ENCODE measurements at regions not wholly inside any gene's neighbourhood (a gene's known extent, or its start where the extent isn't known, plus 50 kb on each side); places are given as distances from the start of the nearest gene placed in this dataset.
A peak's percentile ranks its signal among the peaks of the same experiment; 100 is the strongest.
"Not testable (repeated sequence)": the region's sequence is repeated elsewhere in the genome, so short reads cannot be mapped to it uniquely, and the experiment has no call there.

GRCh38 chr3:182420741-182421140, 372.6 kb upstream of the ATP11B start:
- DNase-seq = no peak

DNA sequence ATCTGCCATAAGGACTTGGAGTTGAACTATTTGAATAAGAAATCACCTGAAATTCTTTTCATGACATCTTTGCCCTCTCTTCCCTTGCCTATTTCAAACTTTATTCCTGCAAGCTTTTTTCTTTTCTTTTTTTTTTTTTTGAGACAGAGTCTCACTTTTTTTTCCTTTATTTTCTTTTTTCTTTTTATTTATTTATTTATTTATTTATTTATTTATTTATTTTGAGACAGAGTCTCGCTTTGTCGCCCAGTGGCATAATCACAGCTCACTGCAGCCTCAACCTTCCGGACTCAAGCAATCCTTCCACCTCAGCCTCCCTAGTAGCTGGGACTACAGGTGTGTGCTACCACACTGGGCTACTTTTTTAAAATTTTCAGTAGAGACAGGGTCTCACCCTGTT, 369.3 kb upstream of the ATP11B start:
- no peak for DNase-seq

- DNase-seq = not testable (repeated sequence)
Measured at GRCh38 chr3:182425926-182426718, 367.2 kb upstream of the ATP11B start.

DNA sequence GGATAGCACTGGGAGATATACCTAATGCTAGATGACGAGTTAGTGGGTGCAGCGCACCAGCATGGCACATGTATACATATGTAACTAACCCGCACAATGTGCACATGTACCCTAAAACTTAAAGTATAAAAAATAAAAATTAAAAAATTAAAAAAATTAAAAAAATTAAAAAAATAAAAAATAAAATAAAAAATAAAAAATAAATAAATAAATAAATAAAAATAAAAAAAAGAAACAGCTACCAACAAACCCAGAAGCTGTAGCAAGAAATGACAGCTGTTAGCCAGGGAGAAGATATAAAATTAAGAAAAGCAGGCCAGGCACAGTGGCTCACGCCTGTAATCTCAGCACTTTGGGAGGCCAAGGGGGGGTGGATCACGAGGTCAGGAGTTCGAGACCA, 361.3 kb upstream of the ATP11B start:
- not testable (repeated sequence) for DNase-seq

GRCh38 chr3:182435860-182436259, 357.4 kb upstream of the ATP11B start:
- DNase-seq = no peak

DNA sequence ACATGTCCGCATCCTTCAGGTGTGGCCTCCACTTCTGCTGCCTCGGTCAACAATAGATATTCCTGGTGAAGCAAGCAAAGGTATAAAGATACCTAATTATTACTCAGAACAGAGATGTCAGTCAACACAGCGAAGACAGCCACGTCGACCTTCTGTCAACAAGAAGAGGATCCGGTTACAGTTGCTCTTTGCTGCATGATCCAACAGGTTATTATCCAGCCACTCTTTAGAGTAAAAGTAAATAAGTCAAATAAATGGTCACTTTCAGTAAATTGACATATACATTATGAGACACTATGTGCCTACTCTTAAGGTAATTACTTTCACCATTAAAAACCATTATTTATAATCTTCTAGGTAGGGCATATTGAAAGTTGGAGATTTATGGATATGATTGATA, 356.8 kb upstream of the ATP11B start:
- peak in 1 of 2 experiments; percentile 23 for DNase-seq

- DNase-seq = no peak
Measured at GRCh38 chr3:182438398-182438797, 354.9 kb upstream of the ATP11B start.

GRCh38 chr3:182440101-182440500, 353.2 kb upstream of the ATP11B start:
- DNase-seq = no peak

DNA sequence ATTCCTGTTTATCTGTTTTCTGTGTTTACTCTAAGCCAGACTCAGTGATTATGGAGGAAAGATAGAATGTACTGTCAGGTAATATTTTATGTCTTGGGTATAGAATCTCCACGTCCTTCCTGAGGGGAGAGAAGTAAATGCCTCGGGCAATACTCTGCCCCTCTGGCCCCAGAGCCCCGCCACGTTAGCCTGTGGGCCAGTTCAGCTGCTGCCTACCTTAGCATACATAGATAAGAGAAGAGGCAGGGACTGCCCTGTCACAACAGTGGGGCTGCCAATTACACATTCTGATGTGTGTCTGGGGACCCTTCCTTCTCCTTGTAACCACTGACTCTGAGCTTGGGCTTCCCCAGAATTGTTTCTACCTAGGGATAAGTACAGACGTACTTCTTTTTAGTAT, 347.7 kb upstream of the ATP11B start:
- no peak for DNase-seq

GRCh38 chr3:182450942-182451787, 342.1 kb upstream of the ATP11B start:
- no peak for DNase-seq

GRCh38 chr3:182451871-182452270, 341.4 kb upstream of the ATP11B start:
- no peak for DNase-seq

DNA sequence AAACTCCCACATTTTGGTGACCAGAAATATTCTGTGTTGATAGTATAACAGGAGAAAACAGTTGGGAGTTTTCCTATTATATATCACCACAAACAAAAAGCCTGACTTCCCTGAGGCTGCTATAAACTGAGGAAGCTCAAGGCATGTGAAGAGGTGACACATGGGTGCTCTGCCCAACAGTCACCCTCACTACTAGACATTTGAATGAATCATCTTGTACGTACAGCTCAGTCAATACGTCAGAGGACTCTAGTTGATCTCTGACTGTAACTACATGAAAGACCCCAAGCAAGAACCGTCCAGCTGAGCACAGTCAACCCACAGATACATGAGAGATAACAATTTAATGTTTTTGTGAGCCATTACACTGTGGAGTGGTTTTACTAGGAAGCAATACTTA, 338.3 kb upstream of the ATP11B start:
- no peak for DNase-seq

DNA sequence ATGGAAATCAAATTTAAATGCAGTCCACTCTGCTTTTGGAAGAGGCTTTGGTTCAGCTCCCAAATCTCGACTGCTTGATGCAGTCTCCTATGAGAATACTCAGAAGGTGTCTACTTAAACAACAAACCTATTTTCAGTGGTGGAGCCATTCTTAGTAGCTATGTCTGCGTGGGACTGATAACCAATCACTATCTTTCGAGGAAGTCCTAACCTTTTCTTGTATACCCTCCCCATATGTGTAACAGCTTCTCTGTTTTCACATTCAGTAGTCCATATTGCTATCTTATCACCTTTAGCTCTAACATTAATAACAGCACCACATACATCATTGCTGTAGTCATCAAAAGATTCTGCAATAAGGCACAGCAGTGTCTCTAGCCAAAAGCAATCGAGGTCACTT, 333.0 kb upstream of the ATP11B start:
- no peak for DNase-seq

GRCh38 chr3:182462152-182462551, 331.2 kb upstream of the ATP11B start:
- no peak for DNase-seq

DNA sequence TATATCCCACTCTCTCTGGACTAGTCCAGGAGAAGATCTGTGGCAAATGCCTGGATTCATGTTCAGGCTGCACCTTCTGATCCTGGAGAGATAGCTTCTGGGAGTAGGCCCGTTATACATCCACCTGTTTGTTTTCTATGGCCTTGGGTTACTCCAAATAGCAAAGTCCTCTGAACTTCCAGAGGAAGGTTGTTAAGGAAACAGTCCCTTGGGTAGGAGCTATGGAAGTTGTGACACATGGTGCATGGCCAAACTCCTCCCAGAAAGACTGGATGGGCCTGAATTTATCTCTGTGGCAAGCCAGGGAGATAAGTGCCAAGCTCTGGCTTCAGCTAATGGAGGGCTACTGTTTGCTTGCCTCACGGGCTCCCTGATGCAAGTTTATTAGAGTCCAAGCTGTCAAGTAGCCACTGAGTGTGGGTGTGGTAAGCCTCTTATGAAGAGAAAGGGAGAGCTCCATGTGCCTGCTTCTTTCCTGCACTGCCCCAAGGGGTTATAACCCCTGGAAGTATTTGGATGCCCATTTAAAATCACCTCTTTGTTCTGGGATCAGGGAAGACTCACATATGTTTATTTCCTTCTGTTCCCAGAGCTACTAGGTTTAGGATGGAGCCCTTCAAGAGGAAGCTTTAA, 328.7 kb upstream of the ATP11B start:
- DNase-seq = no peak

- DNase-seq = no peak
Measured at GRCh38 chr3:182465301-182466185, 327.8 kb upstream of the ATP11B start.

- DNase-seq = no peak
Measured at GRCh38 chr3:182469086-182469485, 324.2 kb upstream of the ATP11B start.

DNA sequence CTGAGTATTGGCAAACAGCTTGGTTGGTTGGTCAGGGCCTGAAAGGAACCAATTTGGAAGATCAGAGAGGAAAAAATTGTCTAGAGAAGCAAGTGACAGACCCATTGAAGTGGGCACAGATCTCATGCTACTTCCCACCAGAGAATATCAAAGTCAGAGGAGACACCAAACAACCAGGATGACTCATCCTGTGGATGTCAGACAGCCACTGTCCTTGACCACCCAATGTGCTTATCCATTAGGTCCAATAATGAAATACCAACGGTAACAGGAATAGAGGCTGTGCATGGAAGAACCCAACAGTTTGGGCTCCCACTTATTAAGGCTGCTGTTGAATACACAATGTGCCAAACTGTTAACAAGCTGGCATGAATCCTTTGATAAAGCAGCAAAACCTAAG, 323.1 kb upstream of the ATP11B start:
- no peak for DNase-seq

DNA sequence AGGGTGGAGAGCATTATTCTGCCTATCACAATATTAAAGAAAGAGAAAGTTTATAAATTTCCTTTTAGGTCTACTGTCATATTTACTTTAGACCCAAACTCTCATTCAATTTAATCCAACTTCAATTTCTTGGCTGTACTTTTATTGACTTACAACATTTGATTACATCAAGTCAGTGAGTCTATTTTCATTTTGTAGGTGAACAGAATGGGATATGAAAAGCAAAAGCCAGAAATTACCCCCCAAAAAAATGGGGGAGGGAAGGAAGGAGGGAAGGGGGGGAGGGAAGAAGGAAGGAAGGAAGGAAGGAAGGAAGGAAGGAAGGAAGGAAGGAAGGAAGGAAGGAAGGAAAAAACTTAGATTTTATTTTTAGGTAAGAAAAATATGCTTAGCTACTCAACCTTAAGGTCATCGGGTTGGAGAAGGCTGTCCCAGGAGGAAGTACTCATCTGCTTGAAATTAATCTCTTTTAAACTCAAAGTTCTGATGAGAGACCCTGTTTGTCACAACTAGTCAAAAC, 320.1 kb upstream of the ATP11B start:
- no peak for DNase-seq

DNA sequence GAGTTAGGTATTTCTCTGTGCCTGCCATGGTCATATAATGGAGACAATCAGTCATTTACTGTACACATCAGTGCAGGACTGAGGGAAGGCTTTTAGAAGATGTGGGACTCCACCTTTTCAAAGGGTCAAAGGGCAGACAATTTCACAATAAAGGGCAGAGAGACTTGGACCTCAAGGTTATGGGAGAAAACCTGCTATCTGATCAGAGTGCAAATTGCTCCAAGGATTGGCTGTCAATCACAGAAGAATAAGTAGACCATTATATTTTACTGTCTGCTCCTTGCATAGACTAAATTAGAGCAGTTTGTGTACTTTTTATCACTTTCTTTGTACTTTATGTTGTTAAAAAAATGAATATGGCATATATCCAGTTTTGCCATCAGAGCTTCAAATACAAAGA, 314.9 kb upstream of the ATP11B start:
- DNase-seq = no peak

DNA sequence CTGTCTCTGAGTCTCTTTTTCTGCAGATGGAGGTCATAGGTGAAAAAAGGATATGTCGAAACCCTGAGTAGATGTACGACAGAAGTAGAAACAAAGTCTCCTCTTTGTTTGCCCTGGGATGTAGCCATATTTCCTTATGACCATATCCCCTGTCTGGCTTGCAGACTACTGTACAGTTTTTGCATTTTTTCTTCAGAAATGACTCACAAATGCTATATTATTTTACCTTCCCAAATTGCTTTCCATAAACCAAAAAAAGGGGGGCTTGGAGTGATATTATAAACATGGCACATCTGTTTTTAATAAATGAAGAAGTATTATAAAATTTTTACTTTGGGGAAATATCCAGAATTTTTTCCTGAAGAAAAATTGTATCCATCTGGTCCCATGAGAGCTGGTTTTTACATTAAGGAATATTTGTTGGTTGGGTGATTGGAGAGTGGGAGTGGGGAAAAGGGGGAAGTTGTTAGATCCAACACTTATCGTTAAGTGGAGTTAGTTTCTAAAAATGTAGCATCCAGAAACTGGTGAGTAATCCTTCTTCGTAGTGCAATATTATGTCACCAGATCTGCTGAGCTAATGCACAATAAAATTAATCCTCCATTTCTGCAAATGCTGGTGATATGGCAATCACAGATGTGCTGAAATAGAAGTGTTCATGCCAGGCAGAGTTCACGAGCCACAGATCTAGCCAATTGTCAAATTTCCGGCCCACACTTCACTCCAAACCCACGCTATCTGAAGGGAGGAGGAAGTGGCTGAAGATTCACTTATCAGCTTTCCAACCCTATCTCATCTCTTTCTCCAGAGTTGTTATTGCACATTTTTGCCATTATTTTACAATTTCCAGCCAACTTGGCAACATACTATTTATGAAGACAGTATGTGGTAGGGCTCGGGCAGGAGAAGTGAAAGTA, 313.6 kb upstream of the ATP11B start:
- DNase-seq = no peak

Measured in NCI-H526 (cell line).